ENCODE measurements at regions not wholly inside any gene's neighbourhood (a gene's known extent, or its start where the extent isn't known, plus 50 kb on each side); places are given as distances from the start of the nearest gene placed in this dataset.

DNA sequence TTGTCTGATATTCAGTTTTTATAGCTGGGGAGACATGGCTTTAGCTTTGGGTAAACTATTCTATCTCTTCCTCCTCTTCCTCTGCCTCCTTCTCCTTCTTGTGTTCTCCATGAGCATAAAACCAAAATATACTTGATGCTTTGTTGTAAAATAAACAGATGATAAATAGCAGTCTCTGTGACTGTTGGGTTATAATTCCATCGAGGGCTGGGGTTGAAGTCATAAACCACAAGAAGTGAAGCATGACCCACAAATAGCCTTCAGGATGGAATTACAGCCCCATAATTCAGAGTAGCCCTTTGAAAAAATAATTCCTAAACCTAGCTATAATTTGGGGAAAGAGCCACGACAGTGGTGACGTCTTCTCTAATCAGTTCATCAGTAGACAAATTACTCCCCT is 177.7 kb downstream of the SNX19 start:
- TF ChIP-seq, protein P1, sequence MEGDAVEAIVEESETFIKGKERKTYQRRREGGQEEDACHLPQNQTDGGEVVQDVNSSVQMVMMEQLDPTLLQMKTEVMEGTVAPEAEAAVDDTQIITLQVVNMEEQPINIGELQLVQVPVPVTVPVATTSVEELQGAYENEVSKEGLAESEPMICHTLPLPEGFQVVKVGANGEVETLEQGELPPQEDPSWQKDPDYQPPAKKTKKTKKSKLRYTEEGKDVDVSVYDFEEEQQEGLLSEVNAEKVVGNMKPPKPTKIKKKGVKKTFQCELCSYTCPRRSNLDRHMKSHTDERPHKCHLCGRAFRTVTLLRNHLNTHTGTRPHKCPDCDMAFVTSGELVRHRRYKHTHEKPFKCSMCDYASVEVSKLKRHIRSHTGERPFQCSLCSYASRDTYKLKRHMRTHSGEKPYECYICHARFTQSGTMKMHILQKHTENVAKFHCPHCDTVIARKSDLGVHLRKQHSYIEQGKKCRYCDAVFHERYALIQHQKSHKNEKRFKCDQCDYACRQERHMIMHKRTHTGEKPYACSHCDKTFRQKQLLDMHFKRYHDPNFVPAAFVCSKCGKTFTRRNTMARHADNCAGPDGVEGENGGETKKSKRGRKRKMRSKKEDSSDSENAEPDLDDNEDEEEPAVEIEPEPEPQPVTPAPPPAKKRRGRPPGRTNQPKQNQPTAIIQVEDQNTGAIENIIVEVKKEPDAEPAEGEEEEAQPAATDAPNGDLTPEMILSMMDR (IDR thresholded peaks at IDR 0.05) = no peak
- TF ChIP-seq POLR2A (IDR thresholded peaks at IDR 0.05) = no peak

All from uterus (tissue), 2 donors.